Stimulated activated CD8-positive, alpha-beta memory T cell treated with anti-CD3 and anti-CD28 coated beads, Interleukin-2, amount 100 ng/mL, for 1 hour (primary cell): ENCODE measurements at regions not wholly inside any gene's neighbourhood (a gene's known extent, or its start where the extent isn't known, plus 50 kb on each side); places are given as distances from the start of the nearest gene placed in this dataset.
"Not testable (repeated sequence)": the region's sequence is repeated elsewhere in the genome, so short reads cannot be mapped to it uniquely, and the experiment has no call there.

ENCODE experiments used
- DNase-seq, 2 donors: peaks; one replicate each; pipeline ENCODE4 v3.0.0-alpha.2; 2020; ENCODE audit warnings: low read depth in 2 of 2

GRCh38 chr2:11922294-11922693 lies 175.9 kb downstream of the LPIN1 start:
- no peak for DNase-seq

- DNase-seq = no peak
Measured at GRCh38 chr2:11923935-11924334, 177.5 kb downstream of the LPIN1 start.

GRCh38 chr2:11925295-11926066 lies 179.0 kb downstream of the LPIN1 start:
- DNase-seq = no peak

GRCh38 chr2:11930211-11930761 lies 183.9 kb downstream of the LPIN1 start:
- DNase-seq = no peak

GRCh38 chr2:11932048-11932512 lies 185.6 kb downstream of the LPIN1 start:
- DNase-seq = no peak

- no peak for DNase-seq
Measured at GRCh38 chr2:11932962-11933361, 186.5 kb downstream of the LPIN1 start.

GRCh38 chr2:11933854-11934253 lies 187.4 kb downstream of the LPIN1 start:
- no peak for DNase-seq

- no peak for DNase-seq
Measured at GRCh38 chr2:11936761-11937160, 190.3 kb downstream of the LPIN1 start.

- no peak for DNase-seq
Measured at GRCh38 chr2:11938196-11938595, 191.8 kb downstream of the LPIN1 start.

- no peak for DNase-seq
Measured at GRCh38 chr2:11939523-11939922, 193.1 kb downstream of the LPIN1 start.

GRCh38 chr2:11940121-11940743 lies 193.8 kb downstream of the LPIN1 start:
- DNase-seq = no peak

GRCh38 chr2:11940799-11941198 lies 194.4 kb downstream of the LPIN1 start:
- no peak for DNase-seq

- DNase-seq = no peak
Measured at GRCh38 chr2:11941201-11942177, 195.1 kb downstream of the LPIN1 start.

GRCh38 chr2:11942178-11942569 lies 195.7 kb downstream of the LPIN1 start:
- no peak for DNase-seq

GRCh38 chr2:11944311-11944710 lies 197.9 kb downstream of the LPIN1 start:
- DNase-seq = no peak

GRCh38 chr2:11945139-11946126 lies 199.0 kb downstream of the LPIN1 start:
- no peak for DNase-seq

- DNase-seq = no peak
Measured at GRCh38 chr2:11947956-11948355, 201.5 kb downstream of the LPIN1 start.

GRCh38 chr2:11949732-11950523 lies 203.5 kb downstream of the LPIN1 start:
- no peak for DNase-seq

- DNase-seq = no peak
Measured at GRCh38 chr2:11950896-11951295, 204.5 kb downstream of the LPIN1 start.

- DNase-seq = not testable (repeated sequence)
Measured at GRCh38 chr2:11951492-11951891, 205.1 kb downstream of the LPIN1 start.
